ENCODE measurements at regions not wholly inside any gene's neighbourhood (a gene's known extent, or its start where the extent isn't known, plus 50 kb on each side); places are given as distances from the start of the nearest gene placed in this dataset.

- DNase-seq (ENCODE audit: low spot score in 2 of 2), result no peak
- no peaks in the 10 kb centered on the region for H3K27me3 ChIP-seq
- no peaks in the 10 kb centered on the region for H3K9me3 ChIP-seq
- no peaks in the 10 kb centered on the region for H3K36me3 ChIP-seq
- 62% methylated on average over 8 of the region's 18 CpGs for WGBS
- H3K4me1 ChIP-seq, result peaks cover 17% of the 10 kb centered on the region
- peak overlapping the region; percentile 75 for H3K27ac ChIP-seq
- TF ChIP-seq POLR2AphosphoS5 (IDR thresholded peaks at IDR 0.05) (no peak), POLR2A (IDR thresholded peaks at IDR 0.05) (no peak), EP300 (IDR thresholded peaks at IDR 0.05) (no peak), CTCF (IDR thresholded peaks at IDR 0.05) (no peak)
- H3K4me3 ChIP-seq, result peak overlapping the region; percentile 39
Measured at GRCh38 chr5:1949253-1949652, 66.5 kb upstream of the IRX4 start.

GRCh38 chr5:1948663-1949191, 66.0 kb upstream of the IRX4 start:
- Histone ChIP-seq H3K36me3 (no peaks in the 10 kb centered on the region), H3K27ac (peak overlapping the region; percentile 80), H3K9me3 (no peaks in the 10 kb centered on the region), H3K4me3 (peak overlapping the region; percentile 39), H3K27me3 (no peaks in the 10 kb centered on the region), H3K4me1 (peaks cover 17% of the 10 kb centered on the region)
- TF ChIP-seq POLR2AphosphoS5 (IDR thresholded peaks at IDR 0.05) (peak in 2 of 3 donors; percentile 21 to 43), POLR2A (IDR thresholded peaks at IDR 0.05) (no peak)
- no peak for DNase-seq (ENCODE audit: low spot score in 2 of 2)
- 61% methylated on average over 10 of the region's 26 CpGs for WGBS

- Histone ChIP-seq H3K36me3 (no peaks in the 10 kb centered on the region), H3K4me3 (no peak overlapping the region), H3K9me3 (no peaks in the 10 kb centered on the region), H3K27ac (peak overlapping the region; percentile 80), H3K4me1 (peaks cover 17% of the 10 kb centered on the region), H3K27me3 (no peaks in the 10 kb centered on the region)
- DNase-seq (ENCODE audit: low spot score in 2 of 2), result peak in 1 of 2 donors; percentile 18
- 37% methylated on average over 10 of the region's 10 CpGs for WGBS
- TF ChIP-seq EP300 (IDR thresholded peaks at IDR 0.05) (no peak), POLR2AphosphoS5 (IDR thresholded peaks at IDR 0.05) (no peak), POLR2A (IDR thresholded peaks at IDR 0.05) (no peak), CTCF (IDR thresholded peaks at IDR 0.05) (no peak)
Measured at GRCh38 chr5:1948111-1948510, 65.4 kb upstream of the IRX4 start.

GRCh38 chr5:1946776-1947175, 64.1 kb upstream of the IRX4 start:
- Histone ChIP-seq H3K27ac (no peak overlapping the region), H3K4me1 (peaks cover 17% of the 10 kb centered on the region), H3K36me3 (no peaks in the 10 kb centered on the region), H3K27me3 (no peaks in the 10 kb centered on the region), H3K9me3 (no peaks in the 10 kb centered on the region), H3K4me3 (no peak overlapping the region)
- TF ChIP-seq EP300 (IDR thresholded peaks at IDR 0.05) (no peak), POLR2A (IDR thresholded peaks at IDR 0.05) (no peak), POLR2AphosphoS5 (IDR thresholded peaks at IDR 0.05) (no peak), CTCF (IDR thresholded peaks at IDR 0.05) (no peak)
- WGBS, result 85% methylated on average over 13 of the region's 13 CpGs
- DNase-seq (ENCODE audit: low spot score in 2 of 2), result peak in 1 of 2 donors; percentile 56

- peak in 1 of 2 donors; percentile 26 for DNase-seq (ENCODE audit: low spot score in 2 of 2)
- no peak overlapping the region for H3K4me3 ChIP-seq
- WGBS, result 86% methylated on average over 17 of the region's 17 CpGs
- H3K27ac ChIP-seq, result no peak overlapping the region
- H3K9me3 ChIP-seq, result no peaks in the 10 kb centered on the region
- no peaks in the 10 kb centered on the region for H3K27me3 ChIP-seq
- no peaks in the 10 kb centered on the region for H3K36me3 ChIP-seq
- peaks cover 17% of the 10 kb centered on the region for H3K4me1 ChIP-seq
- TF ChIP-seq POLR2A (IDR thresholded peaks at IDR 0.05), result no peak
Measured at GRCh38 chr5:1946122-1946677, 63.5 kb upstream of the IRX4 start.

- H3K27ac ChIP-seq, result no peak overlapping the region
- H3K27me3 ChIP-seq, result no peaks in the 10 kb centered on the region
- WGBS, result 72% methylated on average over 8 of the region's 13 CpGs
- no peak overlapping the region for H3K4me3 ChIP-seq
- no peaks in the 10 kb centered on the region for H3K36me3 ChIP-seq
- no peaks in the 10 kb centered on the region for H3K9me3 ChIP-seq
- DNase-seq (ENCODE audit: low spot score in 2 of 2), result peak in 1 of 2 donors; percentile 73
- H3K4me1 ChIP-seq, result peaks cover 17% of the 10 kb centered on the region
- TF ChIP-seq POLR2AphosphoS5 (IDR thresholded peaks at IDR 0.05) (no peak), CTCF (IDR thresholded peaks at IDR 0.05) (no peak), EP300 (IDR thresholded peaks at IDR 0.05) (no peak), POLR2A (IDR thresholded peaks at IDR 0.05) (no peak)
Measured at GRCh38 chr5:1945606-1946005, 62.9 kb upstream of the IRX4 start.

All from suprapubic skin (tissue), 4 donors.